A549 (cell line): ENCODE measurements at regions not wholly inside any gene's neighbourhood (a gene's known extent, or its start where the extent isn't known, plus 50 kb on each side); places are given as distances from the start of the nearest gene placed in this dataset.

Source experiments
- CEBPB ChIP-seq, 2 experiments: fragments of >200 bp in 1 of 2; sonication (Bioruptor Twin) in 1 of 2; formaldehyde crosslinking in 1 of 2; IDR thresholded peaks; 2 replicates each; pipeline ENCODE4 v1.6.1; 2012 to 2016
- CTCF ChIP-seq: fragments of >200 bp; sonication (Bioruptor Twin); formaldehyde crosslinking; IDR thresholded peaks from 3 replicates; pipeline ENCODE4 v1.5.1; 2016
- EP300 ChIP-seq, 2 experiments: fragments of >200 bp; sonication (Bioruptor Twin); formaldehyde crosslinking; IDR thresholded peaks; 2 replicates in 1 of 2; 3 replicates in 1 of 2; pipeline ENCODE4 v1.6.1; 2016 to 2017
- PHF8 ChIP-seq: fragments of 200-600 bp; sonication (generic); IDR thresholded peaks from 2 replicates; pipeline ENCODE4 v1.6.1; 2016; ENCODE audit warnings: low read depth, mild to moderate bottlenecking, antibody characterized with exemption, moderate library complexity, borderline replicate concordance
- POLR2A ChIP-seq: IDR thresholded peaks from 2 replicates; pipeline ENCODE4 v1.6.1; 2012; ENCODE audit warnings: mild to moderate bottlenecking, low read length
- RAD21 ChIP-seq, 2 experiments: fragments of >200 bp in 1 of 2; sonication (Bioruptor Twin) in 1 of 2; formaldehyde crosslinking in 1 of 2; IDR thresholded peaks in 1 of 2; conservative IDR thresholded peaks in 1 of 2; 2 replicates in 1 of 2; 3 replicates in 1 of 2; pipeline ENCODE4 v1.6.1; 2012 to 2018; ENCODE audit warnings: inconsistent platforms in 1 of 2
- RFX5 ChIP-seq: fragments of 450-650 bp; IDR thresholded peaks from 2 replicates; pipeline ENCODE4 v1.7.1; 2014; ENCODE audit warnings: antibody characterized with exemption, mild to moderate bottlenecking, moderate library complexity

- TF ChIP-seq CTCF (no peak), EP300 (IDR thresholded peaks at IDR 0.05) (no peak), PHF8 (no peak), RFX5 (no peak), RAD21 (conservative IDR thresholded peaks at IDR 0.05 in 1 of 2, IDR thresholded peaks at IDR 0.05 in 1 of 2) (no peak), POLR2A (no peak), CEBPB (IDR thresholded peaks at IDR 0.05) (no peak)
These were observed 373.1 kb upstream of the SYT4 start for GRCh38 chr18:43650426-43650825.
